Activated gamma-delta T cell (primary cell): ENCODE measurements at regions not wholly inside any gene's neighbourhood (a gene's known extent, or its start where the extent isn't known, plus 50 kb on each side); places are given as distances from the start of the nearest gene placed in this dataset.

Experiments used
- DNase-seq: peaks from one replicate; lab custom pipeline; 2025; lab: John Stamatoyannopoulos, UW

DNA sequence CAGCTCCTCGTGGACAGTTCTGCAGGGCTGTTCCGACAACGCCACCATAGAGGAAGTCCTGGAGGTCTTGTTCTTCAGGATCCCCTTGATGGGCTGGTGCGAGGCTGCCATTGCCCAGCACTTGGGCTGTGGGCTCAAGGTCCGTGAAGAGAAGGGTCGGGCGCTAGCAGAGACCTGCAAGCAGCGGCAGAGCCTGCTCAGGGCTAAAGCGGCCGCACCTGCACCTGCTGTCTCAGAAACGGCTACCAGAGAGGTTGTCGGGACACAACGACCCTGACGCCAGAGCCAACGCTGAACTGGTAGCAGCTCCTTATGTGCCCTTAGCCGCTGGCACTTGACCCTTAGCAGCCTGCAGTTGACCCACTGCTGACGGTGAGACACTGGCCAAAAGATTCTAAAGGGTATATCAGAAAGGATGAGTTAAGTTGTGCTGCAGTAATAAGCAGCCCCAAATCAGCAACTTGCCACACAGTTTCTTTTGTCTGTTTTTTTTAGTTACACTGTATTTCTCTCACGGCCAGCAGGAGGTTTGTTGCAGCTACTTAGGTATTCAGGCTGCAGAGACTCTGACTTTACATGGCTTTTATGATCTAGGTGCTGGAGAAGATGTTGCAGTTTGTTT is 55.5 kb upstream of the ST6GAL2 start:
- peak; percentile 4 for DNase-seq

DNA sequence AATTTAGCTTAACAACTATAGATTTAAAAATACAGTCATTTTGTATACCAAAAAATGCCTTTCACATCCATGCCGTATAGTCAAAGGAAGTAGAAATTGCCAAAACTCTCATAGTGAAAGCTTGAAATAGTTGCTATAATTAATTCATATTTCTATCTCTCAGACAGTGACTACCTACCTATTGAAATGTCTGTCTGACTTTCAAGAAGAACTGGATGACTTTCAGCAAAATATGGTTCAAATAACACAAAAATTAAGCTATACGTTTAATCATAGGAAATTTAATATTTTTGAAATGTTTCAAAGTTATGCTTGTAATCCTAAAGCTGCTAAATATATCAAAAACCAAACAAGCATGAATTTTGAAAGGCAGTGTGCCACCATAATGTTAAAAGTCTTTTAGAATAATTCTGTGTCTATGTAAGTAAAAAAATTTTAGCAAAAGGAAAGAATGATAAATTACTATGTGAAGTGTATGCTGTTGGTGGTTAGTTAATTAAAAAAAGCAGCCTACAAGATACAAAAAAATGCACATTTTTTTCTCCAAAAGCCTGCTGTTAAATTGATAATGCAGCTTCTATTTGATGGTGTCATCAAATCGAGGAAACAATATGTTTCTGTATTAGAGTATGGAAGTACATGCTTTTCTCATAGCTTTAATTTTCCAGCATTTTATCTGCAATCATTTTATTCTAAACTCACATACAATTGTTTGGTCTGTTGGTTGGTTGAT is 57.7 kb upstream of the ST6GAL2 start:
- no peak for DNase-seq

DNA sequence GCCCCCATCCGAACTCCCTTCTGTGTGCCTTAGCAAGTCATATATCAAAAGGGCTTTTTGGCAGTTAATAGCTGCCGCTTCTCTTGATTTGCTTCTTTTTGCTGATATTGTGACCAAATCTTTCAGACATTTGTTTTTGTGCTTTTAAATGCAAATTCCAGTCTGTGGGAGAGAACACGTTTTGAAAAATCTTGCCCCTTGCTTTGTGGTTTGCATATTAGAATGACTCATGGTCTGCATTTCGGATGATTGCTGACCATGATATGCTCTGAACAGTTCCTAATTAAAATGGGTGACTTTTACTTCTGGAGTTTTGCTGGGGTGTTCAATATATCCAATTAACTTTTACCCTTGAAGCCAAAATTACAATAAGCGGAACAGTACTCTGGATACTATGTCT is 58.2 kb upstream of the ST6GAL2 start:
- no peak for DNase-seq

DNA sequence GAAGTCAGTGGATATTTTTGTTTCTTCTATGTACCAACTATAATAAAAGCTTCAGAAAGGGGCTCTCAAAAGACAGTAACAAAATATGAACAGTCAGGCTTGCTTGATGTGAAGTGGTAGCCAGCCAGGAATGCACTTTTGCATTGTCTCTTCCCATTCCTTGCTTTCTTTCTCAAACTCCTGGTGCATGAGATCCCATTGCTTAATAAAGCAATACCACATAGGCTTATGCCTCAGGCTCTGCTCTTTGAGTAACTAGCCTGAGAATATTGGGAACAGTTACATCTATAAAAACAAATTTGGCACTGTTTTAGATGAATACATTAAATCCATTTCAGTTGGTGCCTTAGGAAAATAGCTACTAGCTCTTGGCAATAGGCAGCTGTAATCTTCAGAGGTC is 62.6 kb upstream of the ST6GAL2 start:
- no peak for DNase-seq

DNA sequence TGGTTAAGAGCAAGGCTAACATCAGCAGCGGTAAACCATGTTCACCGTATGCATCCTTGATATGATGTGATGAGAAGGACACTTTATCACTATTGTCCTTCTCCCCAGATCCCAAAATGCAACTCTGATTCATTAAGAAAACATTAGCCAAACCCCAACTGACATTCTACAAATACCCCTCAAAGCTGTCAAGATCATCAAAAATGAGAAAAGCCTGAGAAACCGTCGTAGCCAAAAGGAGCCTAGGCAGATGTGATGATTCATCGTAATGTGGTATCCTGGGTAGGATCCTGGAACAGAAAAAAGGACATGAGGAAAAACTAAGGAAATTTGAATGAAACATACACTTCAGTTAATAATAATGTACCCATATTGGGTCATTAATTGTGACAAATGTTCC is 67.3 kb upstream of the ST6GAL2 start:
- no peak for DNase-seq

DNA sequence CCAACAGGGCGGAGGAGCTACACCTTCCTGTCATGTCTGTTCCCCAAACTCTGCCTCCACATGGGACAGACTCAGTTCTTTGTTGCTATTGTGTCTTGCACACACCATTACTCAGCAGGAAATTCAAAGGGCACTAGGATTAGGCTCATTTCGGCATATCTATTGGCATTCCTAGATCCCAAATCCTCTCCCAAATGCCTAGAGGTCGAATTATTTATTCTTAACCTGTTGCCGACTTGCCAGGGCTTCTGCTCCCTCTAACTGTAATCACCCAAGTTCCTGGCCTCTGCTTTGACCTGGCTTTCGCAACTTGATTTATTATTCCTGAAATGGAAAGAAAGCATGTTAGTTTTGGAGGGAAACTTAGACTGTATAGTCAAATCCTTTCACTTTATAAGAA is 67.8 kb upstream of the ST6GAL2 start:
- no peak for DNase-seq

DNA sequence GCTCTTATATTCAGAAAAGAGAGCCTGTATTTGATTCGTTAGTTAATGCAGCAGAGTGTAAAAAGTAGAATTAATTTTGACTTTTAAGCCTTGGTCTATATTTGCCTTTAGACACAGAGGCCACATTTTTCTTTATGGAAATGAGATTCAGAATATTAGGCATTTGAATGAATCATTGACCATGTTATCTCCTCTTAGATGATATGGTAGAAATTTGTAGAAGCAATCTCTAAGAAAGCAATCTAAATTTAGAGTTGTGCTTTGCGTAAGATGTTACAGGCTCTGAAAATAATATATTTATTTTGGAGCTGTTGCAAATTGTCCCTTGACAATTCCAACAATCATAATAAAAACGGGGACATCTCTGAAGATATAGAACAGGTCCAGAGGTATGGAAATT is 68.3 kb upstream of the ST6GAL2 start:
- DNase-seq: no peak

DNA sequence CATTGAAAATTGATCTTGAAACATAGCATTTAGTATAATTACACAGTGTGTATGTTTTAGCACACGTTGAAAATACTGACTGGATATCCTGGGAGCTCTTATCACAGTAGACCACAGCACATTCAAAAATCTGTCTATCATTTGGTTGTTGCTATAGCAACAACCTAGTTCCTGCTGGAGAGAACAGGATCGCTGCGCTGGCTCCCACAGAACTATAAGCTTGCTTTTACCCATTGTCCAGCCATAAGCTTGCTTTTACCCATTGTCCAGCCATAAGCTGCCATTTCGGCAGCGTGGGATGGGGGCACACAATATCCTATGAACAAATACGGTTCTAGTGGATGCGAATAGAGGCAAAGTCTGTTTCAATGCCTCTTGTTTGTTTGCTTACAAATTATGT is 70.4 kb upstream of the ST6GAL2 start:
- DNase-seq: no peak

DNA sequence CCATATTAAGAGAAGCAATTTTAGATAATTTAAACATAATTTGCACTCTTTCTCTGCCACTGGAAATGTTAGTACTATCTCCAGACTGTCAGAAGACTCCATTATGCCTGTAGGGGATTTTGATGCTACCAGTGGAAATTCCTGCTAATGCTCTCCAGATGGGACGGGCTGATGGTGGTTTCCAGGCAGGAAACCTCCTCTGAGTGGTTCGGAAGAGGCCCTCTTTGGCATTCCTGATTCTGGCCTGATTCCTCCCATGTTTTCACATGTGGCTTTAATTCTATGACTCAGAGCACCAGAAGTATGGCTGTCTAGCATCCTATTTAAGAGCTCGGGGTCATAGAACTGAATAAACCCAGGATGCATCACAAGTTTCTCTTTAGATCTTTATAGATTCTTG is 70.9 kb upstream of the ST6GAL2 start:
- DNase-seq: no peak

DNA sequence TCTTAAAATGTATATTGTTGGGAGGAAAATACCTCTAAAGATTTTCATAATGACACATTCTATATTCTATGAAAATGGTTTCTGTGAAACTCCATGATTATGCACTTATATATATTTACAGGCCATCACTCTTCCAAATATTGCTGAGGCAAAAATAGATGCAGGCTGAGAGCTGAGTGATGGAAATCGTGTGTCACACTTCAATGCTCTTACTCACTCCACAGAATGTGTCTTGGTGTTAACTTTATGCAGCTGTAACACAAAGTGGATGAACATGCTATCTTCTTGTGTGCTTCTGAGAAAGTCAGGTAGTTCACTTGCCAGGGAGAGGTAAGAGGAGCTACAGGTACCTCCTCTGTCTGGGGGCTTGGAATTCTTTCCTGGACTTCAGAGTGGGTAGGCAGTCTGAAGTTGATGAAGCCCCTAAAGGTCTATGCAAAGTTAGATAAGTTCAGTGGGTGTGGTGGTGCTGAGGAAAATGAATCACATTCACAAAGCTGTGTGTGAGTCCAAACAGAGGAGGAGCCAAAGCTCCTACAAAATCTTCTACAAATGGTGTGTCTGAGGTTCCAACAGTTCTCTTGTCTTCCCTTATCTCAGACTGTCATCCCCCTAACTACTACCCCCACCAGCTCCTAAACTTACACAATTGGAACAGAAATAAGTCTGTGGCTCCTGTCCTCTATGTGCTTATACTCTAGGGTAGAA is 74.2 kb upstream of the ST6GAL2 start:
- no peak for DNase-seq

DNA sequence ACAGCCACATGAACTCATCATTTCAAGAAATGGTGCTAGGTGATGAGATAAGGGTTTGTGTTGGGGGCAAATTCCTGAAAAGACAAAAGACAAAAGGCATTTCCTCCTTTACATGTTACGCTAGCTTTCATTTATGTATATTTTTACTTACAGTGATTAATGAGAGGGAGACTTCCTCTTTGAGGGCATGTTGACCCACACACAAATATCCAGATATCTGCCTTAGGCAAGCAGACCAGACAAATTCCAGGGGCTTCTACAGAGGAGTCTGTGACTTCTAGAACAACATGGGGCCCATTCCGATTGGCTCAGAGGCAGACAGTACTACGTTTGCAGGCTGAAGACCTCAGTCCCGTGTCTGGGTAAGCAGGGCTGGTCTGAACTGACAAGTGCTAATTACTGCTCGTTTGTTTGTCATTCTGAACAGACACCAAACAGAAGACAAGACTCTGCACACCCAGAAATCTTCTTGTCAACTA is 74.8 kb upstream of the ST6GAL2 start:
- no peak for DNase-seq

DNA sequence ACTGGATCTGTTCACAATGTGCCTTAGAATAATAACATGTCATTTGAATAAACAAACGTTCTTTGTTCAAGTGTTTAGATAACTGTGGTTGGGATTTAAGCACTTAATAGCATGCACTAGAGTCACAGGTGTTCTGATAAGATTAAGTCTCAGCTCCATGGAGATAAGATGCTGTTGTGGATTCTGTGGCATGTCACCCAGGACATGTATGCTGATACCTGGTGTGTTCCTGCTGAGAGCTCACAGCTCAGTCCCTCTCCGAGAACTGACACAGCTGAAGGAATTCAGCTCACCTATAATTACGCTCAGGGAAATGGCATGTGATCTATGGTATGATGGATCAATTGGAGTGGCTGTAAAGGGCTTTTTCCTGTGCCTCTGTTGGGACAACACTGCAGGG is 75.4 kb upstream of the ST6GAL2 start:
- no peak for DNase-seq

DNA sequence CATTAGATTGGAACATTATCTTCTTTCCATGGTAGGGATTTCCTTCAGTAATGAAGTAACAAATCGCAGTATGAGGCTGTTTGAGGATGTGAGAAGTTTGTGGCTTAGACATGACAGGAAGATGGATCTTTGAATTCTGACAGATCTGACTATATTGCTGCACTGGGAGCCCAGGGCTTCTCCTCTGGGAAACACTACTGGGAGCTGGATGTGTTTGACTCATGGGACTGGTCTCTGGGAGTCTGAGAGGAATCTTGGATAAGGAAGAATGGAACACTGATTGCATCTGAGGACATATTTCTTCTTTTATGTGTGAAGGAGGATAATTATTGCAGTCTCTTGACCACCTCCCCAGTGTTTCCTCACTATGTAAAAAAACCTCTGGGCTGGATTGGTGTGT is 77.2 kb upstream of the ST6GAL2 start:
- no peak for DNase-seq

DNA sequence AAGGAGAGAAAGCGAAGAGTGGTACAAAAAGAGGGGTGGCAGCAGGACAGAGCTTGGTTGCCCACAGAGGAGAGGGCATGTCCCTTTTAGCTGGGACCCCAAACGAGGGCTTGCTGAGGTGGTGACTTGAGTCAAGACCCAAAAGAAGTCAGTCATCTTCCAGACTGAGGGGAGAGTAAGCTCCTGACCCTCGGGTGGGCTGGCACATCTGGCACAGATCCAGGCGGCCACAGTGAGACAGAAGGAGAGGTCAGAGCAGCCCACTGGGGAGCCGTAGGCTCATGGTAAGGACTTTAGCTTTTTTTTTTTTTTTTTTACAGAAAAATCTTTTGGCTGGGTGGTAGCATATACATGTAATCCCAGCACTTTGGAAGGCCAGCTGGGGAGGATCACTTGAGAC is 77.9 kb upstream of the ST6GAL2 start:
- no peak for DNase-seq

DNA sequence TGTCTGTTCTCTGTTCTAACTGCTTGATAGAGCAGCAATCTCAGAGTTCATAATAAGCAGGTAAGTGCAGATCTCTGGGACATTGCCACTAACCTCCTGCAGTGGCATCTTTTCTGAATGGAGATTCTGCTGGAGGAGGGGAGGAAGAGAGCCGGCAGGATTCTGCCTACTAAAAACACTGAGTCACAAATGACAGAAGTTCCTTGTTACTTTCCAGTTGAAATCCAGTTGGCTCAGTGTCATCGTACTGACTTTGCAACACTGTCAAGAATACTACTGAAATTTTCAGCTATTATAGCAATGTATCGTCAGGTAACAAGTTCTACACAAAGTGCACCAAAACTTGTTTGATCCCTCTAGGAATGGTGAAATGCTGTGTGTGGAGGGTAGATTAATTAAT is 79.6 kb upstream of the ST6GAL2 start:
- DNase-seq: no peak

DNA sequence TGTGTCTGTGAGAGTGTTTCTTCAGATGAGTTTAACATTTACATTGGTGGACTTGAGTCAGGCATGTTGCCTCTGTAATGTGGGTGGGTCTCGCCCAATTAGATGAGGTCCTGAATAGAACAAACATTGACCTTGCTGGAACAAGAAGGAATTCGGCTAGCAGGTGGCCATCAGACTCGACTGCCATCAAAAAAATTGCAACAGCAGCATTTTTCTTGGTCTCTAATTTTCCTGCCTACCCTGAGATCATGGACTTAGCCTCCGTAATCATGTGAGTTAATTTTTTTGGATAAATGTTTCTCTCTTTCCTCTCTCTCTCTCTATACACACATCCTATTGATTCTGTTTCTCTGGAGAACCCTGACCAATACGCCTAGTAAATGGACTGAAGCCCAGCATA is 83.8 kb upstream of the ST6GAL2 start:
- DNase-seq: no peak

DNA sequence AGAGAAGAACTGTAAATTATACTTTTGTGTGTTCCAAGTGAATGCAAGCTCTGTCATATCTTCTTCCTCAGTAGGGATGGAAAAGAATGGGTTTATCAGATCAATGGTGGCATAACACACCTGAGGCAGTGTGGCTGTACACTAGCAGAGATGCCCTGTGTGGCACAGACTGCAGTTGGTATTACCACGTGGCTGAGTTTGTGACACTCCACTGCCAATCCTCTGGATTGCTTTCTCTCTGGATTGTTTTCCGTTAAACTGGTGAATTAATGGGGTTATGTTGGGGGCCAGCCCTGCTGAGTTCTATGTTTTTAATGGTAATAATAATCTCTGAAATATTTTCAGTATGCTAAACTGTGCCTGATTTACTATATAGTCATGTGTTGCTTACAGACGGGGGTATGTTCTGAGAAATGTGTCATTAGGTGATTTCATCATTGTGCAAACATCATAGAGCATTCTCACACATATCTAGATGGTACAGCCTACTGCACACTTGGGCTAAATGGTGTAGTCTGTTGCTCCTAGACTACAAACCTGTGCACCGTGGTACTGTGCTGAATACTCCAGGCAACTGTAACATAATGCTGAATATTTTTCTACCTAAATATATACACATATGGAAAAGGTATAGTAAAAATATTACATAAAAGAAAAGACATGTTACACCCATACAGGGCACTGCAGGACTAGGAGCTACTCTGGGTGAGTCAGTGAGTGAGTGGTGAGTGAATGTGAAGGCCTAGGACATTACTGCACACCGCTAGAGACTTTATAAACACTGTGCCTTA is 84.7 kb upstream of the ST6GAL2 start:
- DNase-seq: no peak

DNA sequence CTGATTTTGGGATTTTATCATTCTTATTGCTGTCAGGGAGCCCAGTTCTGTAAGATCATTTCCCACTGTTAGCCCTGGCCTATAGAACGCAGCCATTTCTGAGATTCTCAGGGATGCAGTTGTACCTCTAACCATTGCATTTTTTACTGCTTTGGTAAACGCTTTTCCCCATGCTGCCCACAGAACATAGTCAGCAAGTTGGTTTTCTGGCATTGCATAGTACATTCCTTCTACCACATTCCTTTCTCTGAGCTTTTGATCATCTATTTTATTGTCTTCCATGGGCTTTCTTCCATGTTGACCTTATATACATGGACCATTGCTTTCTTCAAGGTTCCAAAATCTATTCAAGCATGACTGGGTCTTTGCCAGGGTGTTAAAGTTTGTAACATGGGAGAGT is 86.8 kb upstream of the ST6GAL2 start:
- DNase-seq: no peak

DNA sequence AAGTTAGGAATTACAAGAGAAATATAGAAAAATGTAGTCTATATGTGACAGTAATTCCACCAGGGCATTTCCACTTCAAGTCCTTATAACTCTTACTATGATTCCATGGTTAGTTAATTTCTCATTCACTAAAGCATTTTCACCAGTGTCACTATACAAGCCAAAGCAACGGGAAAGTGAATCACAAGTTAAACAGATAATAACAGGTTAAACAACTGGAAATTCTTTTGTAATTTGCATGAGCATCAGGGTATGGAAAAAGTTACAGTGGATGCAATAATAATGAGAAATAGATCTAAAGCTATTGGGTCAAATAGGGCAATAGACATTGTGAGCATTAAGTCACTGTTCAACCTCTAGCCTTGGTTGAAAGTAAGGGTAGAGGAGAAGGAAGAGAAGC is 88.9 kb upstream of the ST6GAL2 start:
- DNase-seq: no peak

DNA sequence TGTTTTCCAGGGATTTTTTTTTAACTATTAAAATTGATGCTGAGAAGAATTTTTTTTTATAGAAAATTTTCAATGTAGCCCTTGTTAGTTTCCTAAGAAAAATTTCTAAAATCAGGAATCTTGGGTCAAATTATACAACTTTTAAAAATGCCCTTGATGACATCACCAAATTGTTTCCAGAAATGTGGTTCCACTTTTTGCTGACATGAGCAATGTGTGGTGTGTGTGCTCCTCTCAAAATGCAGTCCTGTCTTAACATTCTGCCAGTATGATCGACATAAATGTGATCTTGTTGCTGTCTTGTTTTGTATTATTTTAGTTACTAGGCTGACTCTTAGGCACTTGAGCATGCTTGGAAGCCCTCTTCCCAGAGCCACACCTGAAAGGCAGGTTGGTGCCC is 89.7 kb upstream of the ST6GAL2 start:
- DNase-seq: no peak

DNA sequence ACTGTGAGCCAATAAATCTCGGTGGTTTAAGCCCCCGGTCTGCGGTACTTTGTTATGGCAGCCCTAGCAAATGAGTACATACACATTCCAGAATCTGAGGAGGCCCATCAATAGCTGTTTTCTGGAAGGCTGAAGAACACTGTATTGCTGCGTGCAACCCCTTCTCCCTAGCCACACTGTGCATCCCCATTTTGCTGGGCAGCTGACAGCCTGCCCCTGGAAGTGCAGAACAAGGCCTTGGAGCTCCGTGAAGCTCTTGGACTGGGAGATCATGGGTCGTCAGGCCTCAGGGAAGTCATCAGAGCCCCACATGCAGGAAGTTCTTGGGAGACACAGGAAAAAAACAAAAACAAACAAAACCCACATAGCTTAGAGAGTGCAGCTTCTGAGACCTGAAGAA is 90.6 kb upstream of the ST6GAL2 start:
- no peak for DNase-seq

DNA sequence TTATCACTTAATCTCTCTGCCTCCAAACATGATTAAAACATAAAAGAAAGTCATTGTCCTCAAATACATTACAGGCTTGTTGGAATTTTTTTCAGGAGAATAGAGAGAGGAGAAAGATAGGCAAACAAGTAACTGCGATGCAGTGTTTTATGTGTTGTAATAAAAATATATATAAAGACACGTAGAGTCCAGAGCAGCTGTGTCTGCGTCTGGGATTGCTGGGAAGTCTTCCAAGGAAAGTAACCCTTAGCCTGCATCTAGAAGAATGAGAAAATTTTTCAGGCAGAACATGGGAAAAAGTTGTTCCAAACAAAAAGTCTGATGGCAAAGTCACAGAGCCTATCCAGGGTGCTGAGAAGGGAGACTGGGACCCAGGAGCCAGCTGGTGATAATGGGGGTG is 91.8 kb upstream of the ST6GAL2 start:
- DNase-seq: no peak

DNA sequence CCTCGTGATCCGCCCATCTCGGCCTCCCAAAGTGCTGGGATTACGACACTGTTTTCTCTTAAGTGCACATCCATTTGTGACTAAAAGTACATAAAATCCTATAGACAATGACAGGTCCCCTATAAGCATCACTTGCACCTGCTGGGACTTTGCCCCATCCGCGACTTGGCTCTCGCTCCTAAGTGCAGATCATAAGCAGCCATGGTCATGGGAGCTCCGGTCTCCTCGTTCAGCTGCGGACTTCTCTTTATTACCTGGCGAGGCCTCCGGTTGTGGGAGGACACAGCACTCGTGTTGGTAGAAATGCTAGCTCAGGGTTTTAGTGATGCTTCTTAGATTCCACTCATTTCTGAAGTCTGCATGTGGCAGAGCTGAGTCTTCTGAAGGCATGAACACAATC is 92.7 kb upstream of the ST6GAL2 start:
- DNase-seq: no peak
